ENCODE measurements at regions not wholly inside any gene's neighbourhood (a gene's known extent, or its start where the extent isn't known, plus 50 kb on each side); places are given as distances from the start of the nearest gene placed in this dataset.

GRCh38 chr7:115593111-115593510 is 437.5 kb downstream of the TFEC start (continued):
- TF ChIP-seq MGA (IDR thresholded peaks at IDR 0.05) = no peak
- TF ChIP-seq POLR2AphosphoS5 (IDR thresholded peaks at IDR 0.05; ENCODE audit: control insufficient read depth, insufficient read depth, low read depth, low read length) = no peak
- no peak for TF ChIP-seq ZNF143 (CRISPR knock-in tag; IDR thresholded peaks at IDR 0.05)
- TF ChIP-seq MTA2 (IDR thresholded peaks at IDR 0.05; ENCODE audit: low read depth) = no peak
- no peak for TF ChIP-seq CBFB (CRISPR knock-in tag; IDR thresholded peaks at IDR 0.05)
- no peak for TF ChIP-seq SMARCC2 (IDR thresholded peaks at IDR 0.05; ENCODE audit: low read depth)
- no peak for TF ChIP-seq SLC30A9 (CRISPR knock-in tag; IDR thresholded peaks at IDR 0.05)
- no peak for TF ChIP-seq NFE2 (IDR thresholded peaks at IDR 0.05; ENCODE audit: low read depth)
- TF ChIP-seq ERF (CRISPR knock-in tag; IDR thresholded peaks at IDR 0.05) = no peak
